Stomach (tissue), 4 donors: ENCODE measurements at regions not wholly inside any gene's neighbourhood (a gene's known extent, or its start where the extent isn't known, plus 50 kb on each side); places are given as distances from the start of the nearest gene placed in this dataset.

ENCODE experiments used
- CTCF ChIP-seq, 7 experiments: fragments of 450-650 bp in 4 of 7; fragments of 200-600 bp in 3 of 7; sonication (generic) in 3 of 7; IDR thresholded peaks; one replicate each; pipeline ENCODE4 v1.5.1; 2016 to 2019; ENCODE audit warnings: antibody characterized with exemption in 7 of 7, control low read depth in 2 of 7, mild to moderate bottlenecking in 1 of 7
- EP300 ChIP-seq: sonication (generic); formaldehyde crosslinking; IDR thresholded peaks from one replicate; pipeline ENCODE4 v1.6.1; 2017; ENCODE audit warnings: antibody characterized with exemption
- POLR2A ChIP-seq, 4 donors: fragments of 450-650 bp; IDR thresholded peaks; one replicate each; pipeline ENCODE4 v1.6.1; 2016; ENCODE audit warnings: antibody characterized with exemption in 4 of 4, control low read depth in 2 of 4, mild to moderate bottlenecking in 1 of 4, moderate library complexity in 1 of 4
- POLR2AphosphoS5 ChIP-seq, 3 donors: sonication (generic); formaldehyde crosslinking; IDR thresholded peaks; one replicate each; pipeline ENCODE4 v1.6.1; 2016; ENCODE audit warnings: antibody characterized with exemption in 3 of 3

- TF ChIP-seq CTCF (IDR thresholded peaks at IDR 0.05) (no peak), POLR2A (IDR thresholded peaks at IDR 0.05) (no peak), POLR2AphosphoS5 (IDR thresholded peaks at IDR 0.05) (no peak), EP300 (no peak)
These were observed 231.4 kb upstream of the KLF8 start for GRCh38 chrX:56000729-56001128.
